ENCODE measurements at regions not wholly inside any gene's neighbourhood (a gene's known extent, or its start where the extent isn't known, plus 50 kb on each side); places are given as distances from the start of the nearest gene placed in this dataset.

DNA sequence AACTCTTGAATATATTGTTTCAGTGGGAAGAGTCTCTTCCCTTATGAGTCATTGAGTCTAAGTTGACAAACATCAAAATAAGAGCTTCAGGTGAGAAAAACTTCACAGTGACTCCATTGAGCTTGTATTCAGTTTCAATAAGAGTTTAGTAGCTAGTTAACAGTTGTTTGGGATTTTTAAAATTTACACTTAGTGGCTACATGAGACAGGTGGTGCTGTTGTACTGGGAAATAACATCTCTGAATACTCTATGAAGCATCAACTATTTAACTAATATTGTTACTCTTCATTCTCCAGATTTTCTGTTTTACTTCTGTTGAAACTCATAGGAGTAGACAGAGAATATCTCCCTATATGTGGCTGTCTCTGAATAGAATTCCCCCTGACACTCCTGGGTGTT is 1609.1 kb downstream of the C4orf33 start:
- TF ChIP-seq YY1 (IDR thresholded peaks at IDR 0.05; ENCODE audit: insufficient read depth, insufficient read length), result no peak
- TF ChIP-seq ZNF274 (IDR thresholded peaks at IDR 0.05; ENCODE audit: low read depth, low read length), result no peak
